Endothelial cell of umbilical vein (primary cell): ENCODE measurements at regions not wholly inside any gene's neighbourhood (a gene's known extent, or its start where the extent isn't known, plus 50 kb on each side); places are given as distances from the start of the nearest gene placed in this dataset.

Experiments
- BruUV-seq: library from RNA; stranded (reverse); fragments of 400-500 nt; replicated peaks from 2 replicates; lab custom pipeline; 2021; lab: Mats Ljungman, UMichigan
- CTCF ChIA-PET: fragments of 300-600, 350-600 bp; sonication (Branson Sonifier 250); formaldehyde crosslinking; loops from one replicate; lab custom pipeline; 2021; ENCODE audit warnings: antibody characterized with exemption, inconsistent platforms; lab: Charles Lee
- POLR2A ChIA-PET: fragments of 300-600, 350-600 bp; sonication (Branson Sonifier 250); formaldehyde crosslinking; loops from one replicate; lab custom pipeline; 2021; ENCODE audit warnings: antibody characterized with exemption, inconsistent platforms; lab: Charles Lee
- DNase-seq: peaks from one replicate; pipeline ENCODE4 v3.0.0-alpha.2; 2011; ENCODE audit warnings: low read depth, low spot score
- FAIRE-seq: peaks from 2 replicates; lab custom pipeline; 2011; peaks lifted over from hg19 to GRCh38; lab: Jason Lieb, UNC
- H2AFZ ChIP-seq: 2 replicates; pipeline ENCODE4 v1.6.0; 2012; ENCODE audit warnings: low read depth, low read length, control low read depth, inconsistent platforms
- H3K27ac ChIP-seq: 2 replicates; pipeline ENCODE4 v1.5.1; 2011; ENCODE audit warnings: low read depth, mild to moderate bottlenecking, control low read depth, low read length, moderate library complexity; ENCODE audit not compliant: insufficient read depth
- H3K27me3 ChIP-seq, 2 experiments: 2 replicates each; pipeline versions ENCODE4 v1.6.0 to v1.6.1; 2011; ENCODE audit warnings: low read length in 2 of 2, mixed read lengths in 1 of 2; ENCODE audit not compliant: control insufficient read depth in 2 of 2, insufficient read depth in 2 of 2
- H3K36me3 ChIP-seq, 2 experiments: 2 replicates in 1 of 2; 3 replicates in 1 of 2; pipeline ENCODE4 v1.5.1; 2011; ENCODE audit warnings: low read length in 2 of 2, mild to moderate bottlenecking in 1 of 2, moderate library complexity in 1 of 2; ENCODE audit not compliant: control insufficient read depth in 2 of 2, insufficient read depth in 2 of 2; ENCODE audit errors: extremely low read depth in 1 of 2
- H3K4me1 ChIP-seq: 3 replicates; pipeline ENCODE4 v1.5.1; 2011; ENCODE audit warnings: mild to moderate bottlenecking, low read length; ENCODE audit not compliant: control insufficient read depth, insufficient read depth; ENCODE audit errors: extremely low read depth
- H3K4me2 ChIP-seq: 2 replicates; pipeline ENCODE4 v1.6.1; 2011; ENCODE audit warnings: low read length, control low read depth, mixed read lengths; ENCODE audit not compliant: insufficient read depth
- H3K4me3 ChIP-seq, 3 experiments: fragments of 200-600 bp in 1 of 3; sonication (generic), shearing (Covaris generic) in 1 of 3; replicated peaks in 1 of 3; 2 replicates each; pipeline ENCODE4 v1.5.1; 2011 to 2016; ENCODE audit warnings: control low read depth in 3 of 3, low read length in 3 of 3, mild to moderate bottlenecking in 2 of 3, inconsistent platforms in 1 of 3, low read depth in 1 of 3, moderate library complexity in 1 of 3; ENCODE audit not compliant: insufficient read depth in 1 of 3
- H3K79me2 ChIP-seq: 2 replicates; pipeline ENCODE4 v1.6.0; 2012; ENCODE audit warnings: low read length, inconsistent platforms; ENCODE audit not compliant: control insufficient read depth, insufficient read depth
- H3K9ac ChIP-seq: replicated peaks from 2 replicates; pipeline ENCODE3; 2011; ENCODE audit warnings: low read length, control low read depth; ENCODE audit not compliant: insufficient read depth; ENCODE audit errors: extremely low read depth
- H3K9me1 ChIP-seq: replicated peaks from 3 replicates; pipeline ENCODE4 v1.6.0; 2011; ENCODE audit warnings: mild to moderate bottlenecking, low read length; ENCODE audit not compliant: control insufficient read depth, insufficient read depth; ENCODE audit errors: extremely low read depth
- H3K9me3 ChIP-seq: replicated peaks from 2 replicates; pipeline ENCODE4 v1.5.1; 2012; ENCODE audit warnings: low read length, inconsistent platforms; ENCODE audit not compliant: control insufficient read depth, insufficient read depth
- H4K20me1 ChIP-seq: replicated peaks from 2 replicates; pipeline ENCODE3; 2011; ENCODE audit warnings: mild to moderate bottlenecking, low read length; ENCODE audit not compliant: control insufficient read depth, insufficient read depth; ENCODE audit errors: extremely low read depth
- CTCF ChIP-seq, 2 donors: IDR thresholded peaks; 1 replicate in 1 of 2; 2 replicates in 1 of 2; pipeline ENCODE4 v1.5.1; 2011; ENCODE audit warnings: low read length in 2 of 2, mild to moderate bottlenecking in 2 of 2, moderate library complexity in 2 of 2, control low read depth in 1 of 2, inconsistent platforms in 1 of 2, low read depth in 1 of 2; ENCODE audit not compliant: insufficient read depth in 1 of 2; ENCODE audit errors: extremely low read depth in 1 of 2
- EZH2 ChIP-seq: IDR thresholded peaks from 2 replicates; pipeline ENCODE4 v1.6.1; 2012; ENCODE audit warnings: borderline replicate concordance, low read depth, mild to moderate bottlenecking, moderate library complexity, low read length, inconsistent platforms; ENCODE audit not compliant: severe bottlenecking
- FOS ChIP-seq: IDR thresholded peaks from 2 replicates; pipeline ENCODE4 v1.6.1; 2011; ENCODE audit warnings: mild to moderate bottlenecking, low read length, moderate library complexity, borderline replicate concordance; ENCODE audit not compliant: insufficient read depth
- GATA2 ChIP-seq: IDR thresholded peaks from 2 replicates; pipeline ENCODE4 v1.7.0; 2011; ENCODE audit warnings: low read depth, mild to moderate bottlenecking, moderate library complexity, mixed read lengths, low read length; ENCODE audit not compliant: insufficient read length, insufficient read depth
- JUN ChIP-seq: IDR thresholded peaks from 2 replicates; pipeline ENCODE4 v1.6.1; 2011; ENCODE audit warnings: borderline replicate concordance, low read depth; ENCODE audit not compliant: insufficient read length, insufficient read depth
- MAX ChIP-seq: IDR thresholded peaks from 2 replicates; pipeline ENCODE4 v1.6.1; 2011; ENCODE audit not compliant: insufficient read depth, insufficient read length
- MYC ChIP-seq: IDR thresholded peaks from one replicate; pipeline ENCODE4 v1.6.1; 2011; ENCODE audit warnings: mild to moderate bottlenecking, low read depth, low read length
- POLR2A ChIP-seq: IDR thresholded peaks from 2 replicates; pipeline ENCODE4 v1.6.1; 2012; ENCODE audit warnings: low read depth, mild to moderate bottlenecking, control low read depth, low read length
- POLR2AphosphoS5 ChIP-seq: IDR thresholded peaks from 2 replicates; pipeline ENCODE4 v1.6.1; 2012; ENCODE audit warnings: low read depth, mild to moderate bottlenecking, control low read depth, low read length, moderate library complexity; ENCODE audit not compliant: insufficient read depth
- dilution Hi-C: fragments of 300-500 bp; cut with MboI; formaldehyde crosslinking; loops from one replicate; pipeline ENCODE4 v1.15.0; 2019; ENCODE audit warnings: low sequenced_read_pairs; ENCODE audit not compliant: extremely low pct_ligation_motif_present
- intact Hi-C: fragments of 100-400 bp; cut with micrococcal nuclease; formaldehyde crosslinking; loops from one replicate; pipeline ENCODE4 v1.10.0; 2022

- POLR2A ChIA-PET: no interaction called here
- BruUV-seq: no TSS peak
- H3K79me2 ChIP-seq: no peaks in the 10 kb centered on the region
Observed at GRCh38 chr1:213414911-213415310, 363.9 kb downstream of the RPS6KC1 start.

More at GRCh38 chr1:213414911-213415310, 363.9 kb downstream of the RPS6KC1 start:
- intact Hi-C loops: no loop called here
- Histone ChIP-seq H3K27me3 (no peaks in the 10 kb centered on the region), H3K27ac (no peak overlapping the region), H3K4me3 (no peak overlapping the region), H3K4me2 (no peak overlapping the region), H3K4me1 (no peaks in the 10 kb centered on the region), H2AFZ (no peak overlapping the region), H3K9ac (no peak overlapping the region), H4K20me1 (no peaks in the 10 kb centered on the region), H3K9me1 (no peaks in the 10 kb centered on the region), H3K9me3 (no peaks in the 10 kb centered on the region), H3K36me3 (no peaks in the 10 kb centered on the region)
- CTCF ChIA-PET: interaction anchor here (0.9 kb wide), 1 partner anchor 9 kb away, joined by 3 read pairs; no protein-coding TSS in a partner anchor
- no peak for TF ChIP-seq CTCF (IDR thresholded peaks at IDR 0.05; ENCODE audit: extremely low read depth in 1 of 2, insufficient read depth in 1 of 2, low read depth in 1 of 2, low read length in 2 of 2)
- TF ChIP-seq MYC: no peak
- TF ChIP-seq MAX: no peak
- TF ChIP-seq POLR2AphosphoS5: no peak
- no peak for TF ChIP-seq EZH2
- no peak for TF ChIP-seq POLR2A
- TF ChIP-seq GATA2: no peak
- TF ChIP-seq JUN: no peak
- TF ChIP-seq FOS: no peak
- DNase-seq (no peak), FAIRE-seq (no peak)
- dilution Hi-C loops: no loop called here
